CD8-positive, alpha-beta memory T cell (primary cell): ENCODE measurements at regions not wholly inside any gene's neighbourhood (a gene's known extent, or its start where the extent isn't known, plus 50 kb on each side); places are given as distances from the start of the nearest gene placed in this dataset.
"Not testable (repeated sequence)": the region's sequence is repeated elsewhere in the genome, so short reads cannot be mapped to it uniquely, and the experiment has no call there.

Experiments
- CTCF ChIA-PET: fragments of 350-600 bp; sonication (Branson Sonifier 250); formaldehyde crosslinking; loops from one replicate; lab custom pipeline; 2021; ENCODE audit warnings: antibody characterized with exemption; lab: Charles Lee
- POLR2A ChIA-PET: fragments of 350-600 bp; sonication (Branson Sonifier 250); formaldehyde crosslinking; loops from one replicate; lab custom pipeline; 2021; ENCODE audit warnings: antibody characterized with exemption; lab: Charles Lee
- DNase-seq, 5 donors: peaks; one replicate each; pipeline versions ENCODE4 v3.0.0 to v3.0.0-alpha.2; 2020 to 2022; ENCODE audit warnings: mixed read lengths in 1 of 5
- H3K27ac ChIP-seq: one replicate; pipeline ENCODE4 v1.7.0; 2013; ENCODE audit warnings: low read depth, mild to moderate bottlenecking, low read length, moderate library complexity
- H3K27me3 ChIP-seq: 2 replicates; pipeline ENCODE4 v1.7.0; 2013; ENCODE audit warnings: low read length, mild to moderate bottlenecking; ENCODE audit not compliant: insufficient read depth, poor library complexity, severe bottlenecking
- H3K36me3 ChIP-seq: 2 replicates; pipeline ENCODE4 v1.7.0; 2013; ENCODE audit warnings: mild to moderate bottlenecking, low read length, moderate library complexity; ENCODE audit not compliant: insufficient read depth
- H3K4me1 ChIP-seq: 2 replicates; pipeline ENCODE4 v1.7.0; 2013; ENCODE audit warnings: mild to moderate bottlenecking, low read length, moderate library complexity; ENCODE audit not compliant: insufficient read depth
- H3K4me3 ChIP-seq: 2 replicates; pipeline ENCODE4 v1.7.0; 2013; ENCODE audit warnings: mild to moderate bottlenecking, low read length
- H3K9me3 ChIP-seq: 2 replicates; pipeline ENCODE4 v1.7.0; 2013; ENCODE audit warnings: mild to moderate bottlenecking, low read length
- H3K27ac Mint-ChIP-seq, 8 donors: one replicate each; pipeline ENCODE4 v1.8.0; 2020 to 2021; ENCODE audit warnings: mixed read lengths in 8 of 8, mild to moderate bottlenecking in 6 of 8, inconsistent platforms in 3 of 8, moderate library complexity in 3 of 8
- H3K27me3 Mint-ChIP-seq, 2 donors: one replicate each; pipeline ENCODE4 v1.8.0; 2020 to 2021; ENCODE audit warnings: mixed read lengths in 2 of 2, mild to moderate bottlenecking in 1 of 2, moderate library complexity in 1 of 2
- H3K36me3 Mint-ChIP-seq, 3 donors: one replicate each; pipeline ENCODE4 v1.8.0; 2020 to 2021; ENCODE audit warnings: mixed read lengths in 3 of 3, inconsistent platforms in 1 of 3, mild to moderate bottlenecking in 1 of 3
- H3K4me1 Mint-ChIP-seq, 3 donors: one replicate each; pipeline ENCODE4 v1.8.0; 2020 to 2021; ENCODE audit warnings: mixed read lengths in 3 of 3, inconsistent platforms in 1 of 3, mild to moderate bottlenecking in 1 of 3
- H3K4me3 Mint-ChIP-seq, 7 donors: one replicate each; pipeline ENCODE4 v1.8.0; 2020 to 2021; ENCODE audit warnings: mixed read lengths in 7 of 7, mild to moderate bottlenecking in 6 of 7, moderate library complexity in 4 of 7, inconsistent platforms in 2 of 7
- H3K9me3 Mint-ChIP-seq, 5 donors: one replicate each; pipeline ENCODE4 v1.8.0; 2020 to 2022; ENCODE audit warnings: mixed read lengths in 5 of 5, mild to moderate bottlenecking in 3 of 5, moderate library complexity in 2 of 5, inconsistent platforms in 1 of 5

DNA sequence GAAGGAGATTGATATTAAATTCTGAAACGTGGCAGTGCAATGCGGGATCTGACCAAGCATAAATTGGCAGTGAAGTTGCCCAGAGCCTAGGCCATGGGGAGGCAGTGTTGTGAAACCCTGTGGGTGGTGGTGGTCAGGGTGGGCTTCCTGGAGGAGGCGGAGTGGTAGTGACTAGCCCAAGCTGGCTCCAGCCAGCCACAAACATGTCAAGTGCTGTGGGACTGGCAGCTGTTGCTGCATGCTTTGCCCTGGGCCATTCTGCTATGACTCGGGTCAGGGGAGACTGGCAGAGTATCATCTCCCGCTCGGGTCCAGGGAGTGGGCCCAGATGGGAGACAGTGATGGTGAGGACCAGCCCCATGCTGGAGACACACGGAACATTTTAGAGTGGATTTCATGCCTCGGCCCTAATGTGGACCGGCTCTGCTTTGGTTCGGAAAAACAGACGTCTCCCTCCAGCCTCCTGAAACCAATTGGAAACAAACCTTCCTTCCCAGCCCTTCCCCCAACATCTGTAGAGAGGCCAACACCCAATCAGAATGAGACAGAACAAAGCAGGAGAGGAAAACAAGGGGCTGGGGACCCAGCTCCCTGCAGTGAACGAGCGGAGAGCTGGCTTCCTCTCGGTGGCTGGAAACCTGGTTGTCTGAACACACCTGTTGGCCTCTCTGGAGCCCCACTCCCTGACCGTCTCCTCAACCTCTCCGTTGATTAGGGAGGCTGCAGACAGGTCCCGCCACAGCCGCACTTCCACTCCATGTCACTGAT is 58.2 kb downstream of the TMEM270 start:
- no peaks in the 10 kb centered on the region for H3K36me3 Mint-ChIP-seq
- H3K4me1 Mint-ChIP-seq: peaks cover 0 to 1% (median 0%) of the 10 kb centered on the region in 3 donors
- CTCF ChIA-PET: no interaction called here

GRCh38 chr7:73919694-73920375 is 58.9 kb downstream of the TMEM270 start:
- Mint-ChIP-seq H3K9me3 (no peaks in the 10 kb centered on the region), H3K27me3 (peaks cover 4 to 41% of the 10 kb centered on the region in 2 donors), H3K4me1 (no peaks in the 10 kb centered on the region), H3K4me3 (no peak overlapping the region), H3K36me3 (no peaks in the 10 kb centered on the region), H3K27ac (no peak overlapping the region)
- H3K27ac ChIP-seq: no peak overlapping the region
- no peaks in the 10 kb centered on the region for H3K27me3 ChIP-seq
- no peaks in the 10 kb centered on the region for H3K9me3 ChIP-seq
- H3K4me1 ChIP-seq: no peaks in the 10 kb centered on the region
- H3K36me3 ChIP-seq: no peaks in the 10 kb centered on the region
- CTCF ChIA-PET: no interaction called here
- POLR2A ChIA-PET: no interaction called here
- DNase-seq: no peak
- no peak overlapping the region for H3K4me3 ChIP-seq

More for the DNA sequence above, 58.2 kb downstream of the TMEM270 start:
- DNase-seq: no peak
- POLR2A ChIA-PET: no interaction called here
- Histone ChIP-seq H3K9me3 (no peaks in the 10 kb centered on the region), H3K27ac (no peak overlapping the region), H3K27me3 (no peaks in the 10 kb centered on the region), H3K4me1 (no peaks in the 10 kb centered on the region), H3K4me3 (no peak overlapping the region), H3K36me3 (no peaks in the 10 kb centered on the region)
- Mint-ChIP-seq H3K4me3 (no peak overlapping the region), H3K27me3 (peaks cover 8 to 36% of the 10 kb centered on the region in 2 donors), H3K27ac (no peak overlapping the region), H3K9me3 (no peaks in the 10 kb centered on the region)

- no peak overlapping the region for H3K4me3 Mint-ChIP-seq
- no peaks in the 10 kb centered on the region for H3K9me3 ChIP-seq
- no peaks in the 10 kb centered on the region for H3K4me1 Mint-ChIP-seq
Observed at GRCh38 chr7:73920406-73921134, 59.6 kb downstream of the TMEM270 start.

GRCh38 chr7:73921623-73922528 is 60.9 kb downstream of the TMEM270 start:
- H3K27ac Mint-ChIP-seq: no peak overlapping the region
- CTCF ChIA-PET: no interaction called here
- peaks cover 5 to 31% of the 10 kb centered on the region in 2 donors for H3K27me3 Mint-ChIP-seq
- H3K36me3 ChIP-seq: no peaks in the 10 kb centered on the region
- no peak overlapping the region for H3K27ac ChIP-seq
- peaks cover 0 to 2% (median 0%) of the 10 kb centered on the region in 5 donors for H3K9me3 Mint-ChIP-seq
- H3K4me1 ChIP-seq: no peaks in the 10 kb centered on the region
- H3K4me3 Mint-ChIP-seq: no peak overlapping the region
- H3K4me1 Mint-ChIP-seq: no peaks in the 10 kb centered on the region
- POLR2A ChIA-PET: no interaction called here
- H3K4me3 ChIP-seq: no peak overlapping the region
- no peaks in the 10 kb centered on the region for H3K9me3 ChIP-seq
- no peak for DNase-seq
- no peaks in the 10 kb centered on the region for H3K27me3 ChIP-seq
- H3K36me3 Mint-ChIP-seq: no peaks in the 10 kb centered on the region

More at GRCh38 chr7:73920406-73921134, 59.6 kb downstream of the TMEM270 start:
- Histone ChIP-seq H3K27me3 (no peaks in the 10 kb centered on the region), H3K4me1 (no peaks in the 10 kb centered on the region), H3K36me3 (no peaks in the 10 kb centered on the region), H3K27ac (no peak overlapping the region), H3K4me3 (no peak overlapping the region)
- Mint-ChIP-seq H3K36me3 (no peaks in the 10 kb centered on the region), H3K27ac (no peak overlapping the region), H3K9me3 (no peaks in the 10 kb centered on the region), H3K27me3 (peaks cover 4 to 36% of the 10 kb centered on the region in 2 donors)
- CTCF ChIA-PET: no interaction called here
- DNase-seq: no peak
- POLR2A ChIA-PET: no interaction called here

GRCh38 chr7:73928644-73929043 is 67.7 kb downstream of the TMEM270 start:
- H3K36me3 Mint-ChIP-seq, H3K27ac ChIP-seq, H3K27ac Mint-ChIP-seq, H3K27me3 ChIP-seq, H3K9me3 ChIP-seq, H3K4me1 Mint-ChIP-seq, POLR2A ChIA-PET, H3K36me3 ChIP-seq, DNase-seq, H3K4me3 ChIP-seq, H3K4me3 Mint-ChIP-seq, H3K4me1 ChIP-seq, H3K9me3 Mint-ChIP-seq, CTCF ChIA-PET: not testable (repeated sequence)
- H3K27me3 Mint-ChIP-seq: peaks cover 17 to 43% of the 10 kb centered on the region in 2 donors

DNA sequence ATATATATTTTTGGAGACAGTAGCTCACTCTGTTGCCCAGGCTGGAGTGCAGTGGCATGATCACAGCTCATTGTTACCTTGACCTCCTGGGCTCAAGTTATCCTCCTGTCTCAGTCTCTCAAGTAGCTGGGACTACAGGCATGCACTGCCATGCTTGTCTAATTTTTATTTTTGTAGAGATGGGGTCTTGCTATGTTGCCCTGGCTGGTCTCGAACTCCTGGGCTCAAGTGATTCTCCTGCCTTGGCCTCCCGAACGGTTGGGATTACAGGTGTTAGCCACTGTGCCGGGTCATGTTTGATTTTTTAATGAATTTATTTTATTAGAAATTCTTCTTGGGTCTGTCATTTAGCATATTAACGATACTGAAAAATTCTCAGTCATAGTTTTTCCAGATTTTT is 70.5 kb downstream of the TMEM270 start:
- Mint-ChIP-seq H3K9me3 (no peaks in the 10 kb centered on the region), H3K4me1 (no peaks in the 10 kb centered on the region), H3K27me3 (peaks cover 12 to 44% of the 10 kb centered on the region in 2 donors), H3K36me3 (no peaks in the 10 kb centered on the region), H3K27ac (no peak overlapping the region), H3K4me3 (no peak overlapping the region)
- no peak for DNase-seq
- POLR2A ChIA-PET: no interaction called here
- CTCF ChIA-PET: no interaction called here
- no peak overlapping the region for H3K4me3 ChIP-seq
- no peak overlapping the region for H3K27ac ChIP-seq
- H3K4me1 ChIP-seq: no peaks in the 10 kb centered on the region
- no peaks in the 10 kb centered on the region for H3K36me3 ChIP-seq
- no peaks in the 10 kb centered on the region for H3K27me3 ChIP-seq
- no peaks in the 10 kb centered on the region for H3K9me3 ChIP-seq

GRCh38 chr7:73932364-73932763 is 71.4 kb downstream of the TMEM270 start:
- Mint-ChIP-seq H3K27ac (no peak overlapping the region), H3K27me3 (peaks cover 12 to 40% of the 10 kb centered on the region in 2 donors), H3K36me3 (no peaks in the 10 kb centered on the region), H3K4me3 (no peak overlapping the region), H3K4me1 (no peaks in the 10 kb centered on the region), H3K9me3 (no peaks in the 10 kb centered on the region)
- DNase-seq: no peak
- Histone ChIP-seq H3K27ac (no peak overlapping the region), H3K4me1 (no peaks in the 10 kb centered on the region), H3K9me3 (no peaks in the 10 kb centered on the region), H3K36me3 (no peaks in the 10 kb centered on the region), H3K4me3 (no peak overlapping the region), H3K27me3 (no peaks in the 10 kb centered on the region)
- CTCF ChIA-PET: no interaction called here
- POLR2A ChIA-PET: no interaction called here
